ENCODE measurements at regions not wholly inside any gene's neighbourhood (a gene's known extent, or its start where the extent isn't known, plus 50 kb on each side); places are given as distances from the start of the nearest gene placed in this dataset.

DNA sequence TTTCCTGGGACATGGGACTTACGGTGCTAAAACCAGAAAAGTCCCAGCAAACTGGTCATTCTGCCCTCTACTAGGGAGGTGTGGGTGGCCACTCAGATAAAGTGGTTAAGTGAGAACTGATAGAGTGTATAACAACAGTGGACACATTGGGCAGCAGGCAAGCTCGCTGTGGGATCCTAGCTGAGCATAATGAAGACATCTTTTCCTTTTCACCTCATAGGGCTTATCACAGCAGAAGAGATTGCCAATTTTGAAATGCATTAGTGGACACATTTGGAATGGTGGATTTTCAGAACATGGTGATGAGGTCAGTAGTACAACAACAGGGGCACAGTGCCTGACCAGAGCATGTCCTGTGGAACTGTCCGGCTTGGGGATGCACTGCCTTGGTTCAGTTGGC is 477.1 kb upstream of the KIF2A start:
- DNase-seq (ENCODE audit: low read depth) = no peak
- TF ChIP-seq, protein P1, sequence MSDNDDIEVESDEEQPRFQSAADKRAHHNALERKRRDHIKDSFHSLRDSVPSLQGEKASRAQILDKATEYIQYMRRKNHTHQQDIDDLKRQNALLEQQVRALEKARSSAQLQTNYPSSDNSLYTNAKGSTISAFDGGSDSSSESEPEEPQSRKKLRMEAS (IDR thresholded peaks at IDR 0.05; ENCODE audit: low read depth, low read length) = no peak
- no peak for TF ChIP-seq MYC (IDR thresholded peaks at IDR 0.05; ENCODE audit: low read depth, low read length)
- no peak for TF ChIP-seq POLR2A (IDR thresholded peaks at IDR 0.05; ENCODE audit: extremely low read depth, insufficient read length)
- TF ChIP-seq, protein P2, sequence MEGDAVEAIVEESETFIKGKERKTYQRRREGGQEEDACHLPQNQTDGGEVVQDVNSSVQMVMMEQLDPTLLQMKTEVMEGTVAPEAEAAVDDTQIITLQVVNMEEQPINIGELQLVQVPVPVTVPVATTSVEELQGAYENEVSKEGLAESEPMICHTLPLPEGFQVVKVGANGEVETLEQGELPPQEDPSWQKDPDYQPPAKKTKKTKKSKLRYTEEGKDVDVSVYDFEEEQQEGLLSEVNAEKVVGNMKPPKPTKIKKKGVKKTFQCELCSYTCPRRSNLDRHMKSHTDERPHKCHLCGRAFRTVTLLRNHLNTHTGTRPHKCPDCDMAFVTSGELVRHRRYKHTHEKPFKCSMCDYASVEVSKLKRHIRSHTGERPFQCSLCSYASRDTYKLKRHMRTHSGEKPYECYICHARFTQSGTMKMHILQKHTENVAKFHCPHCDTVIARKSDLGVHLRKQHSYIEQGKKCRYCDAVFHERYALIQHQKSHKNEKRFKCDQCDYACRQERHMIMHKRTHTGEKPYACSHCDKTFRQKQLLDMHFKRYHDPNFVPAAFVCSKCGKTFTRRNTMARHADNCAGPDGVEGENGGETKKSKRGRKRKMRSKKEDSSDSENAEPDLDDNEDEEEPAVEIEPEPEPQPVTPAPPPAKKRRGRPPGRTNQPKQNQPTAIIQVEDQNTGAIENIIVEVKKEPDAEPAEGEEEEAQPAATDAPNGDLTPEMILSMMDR (IDR thresholded peaks at IDR 0.05; ENCODE audit: low read depth, low read length) = no peak
- no peak overlapping the region for H3K4me3 ChIP-seq (ENCODE audit: low read depth, low read length)

DNA sequence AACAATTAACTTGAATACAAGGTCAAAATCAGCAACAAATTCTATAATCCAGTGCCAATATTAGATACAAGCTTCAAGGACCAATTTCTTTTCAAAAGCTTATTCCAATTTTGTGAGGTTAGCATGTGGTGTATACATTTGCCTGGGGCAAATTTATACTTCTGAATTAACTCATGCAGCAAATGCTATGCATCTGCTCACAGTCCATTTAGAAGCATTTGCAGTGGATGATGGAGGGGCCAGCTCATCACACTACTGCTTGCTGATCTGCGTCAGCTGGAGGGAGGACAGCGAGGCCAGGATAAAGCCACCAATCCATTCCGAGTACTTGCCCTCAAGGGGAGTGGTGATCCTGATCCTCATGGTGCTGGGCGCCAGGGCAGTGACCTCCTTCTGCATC is 474.3 kb upstream of the KIF2A start:
- TF ChIP-seq, protein P2 (IDR thresholded peaks at IDR 0.05; ENCODE audit: low read depth, low read length) = no peak
- TF ChIP-seq, protein P1 (IDR thresholded peaks at IDR 0.05; ENCODE audit: low read depth, low read length) = no peak
- TF ChIP-seq POLR2A (IDR thresholded peaks at IDR 0.05; ENCODE audit: extremely low read depth, insufficient read length) = no peak
- TF ChIP-seq MYC (IDR thresholded peaks at IDR 0.05; ENCODE audit: low read depth, low read length) = no peak
- no peak overlapping the region for H3K4me3 ChIP-seq (ENCODE audit: low read depth, low read length)
- no peak for DNase-seq (ENCODE audit: low read depth)

DNA sequence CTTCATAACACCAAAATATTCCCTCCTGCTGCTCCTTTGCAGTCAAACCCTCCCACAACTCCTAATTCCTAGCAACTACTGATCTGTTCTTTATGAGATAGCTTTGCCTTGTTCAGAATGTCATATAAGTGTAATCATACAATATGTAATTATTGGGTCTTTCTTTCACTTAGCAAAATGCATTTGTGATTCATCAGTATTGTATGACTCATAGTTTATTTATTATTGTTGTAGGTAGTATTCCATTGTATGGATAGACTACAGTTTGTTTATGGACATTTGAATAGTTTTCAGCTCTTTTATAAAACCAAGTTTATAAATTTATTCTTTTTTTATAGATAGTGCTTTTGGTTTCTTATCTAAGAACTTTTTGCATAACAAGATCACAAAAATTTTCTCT is 468.2 kb upstream of the KIF2A start:
- DNase-seq (ENCODE audit: low read depth) = no peak
- TF ChIP-seq POLR2A (IDR thresholded peaks at IDR 0.05; ENCODE audit: extremely low read depth, insufficient read length) (no peak), MYC (IDR thresholded peaks at IDR 0.05; ENCODE audit: low read depth, low read length) (no peak)
- TF ChIP-seq, protein P1 (IDR thresholded peaks at IDR 0.05; ENCODE audit: low read depth, low read length) = no peak
- TF ChIP-seq, protein P2 (IDR thresholded peaks at IDR 0.05; ENCODE audit: low read depth, low read length) = no peak
- no peak overlapping the region for H3K4me3 ChIP-seq (ENCODE audit: low read depth, low read length)

DNA sequence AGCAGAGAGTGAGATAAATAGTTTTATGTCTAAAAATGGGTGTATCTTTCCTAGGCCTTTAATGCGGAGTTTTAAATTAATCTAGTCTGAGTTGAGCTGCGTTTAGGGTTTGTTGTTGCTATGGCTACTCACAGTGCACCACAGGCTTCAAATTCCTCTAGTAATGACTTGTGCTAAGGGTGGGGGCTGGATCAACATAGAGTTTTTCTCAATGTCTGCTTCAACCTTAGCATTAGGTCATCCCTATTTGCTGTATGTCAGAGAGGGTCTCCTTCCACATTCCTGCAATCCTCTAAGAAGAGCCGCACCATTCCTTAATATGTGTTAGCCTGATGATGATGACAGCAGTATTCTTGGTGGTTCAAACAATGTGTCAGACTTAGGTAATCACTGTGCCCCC is 465.6 kb upstream of the KIF2A start:
- no peak overlapping the region for H3K4me3 ChIP-seq (ENCODE audit: low read depth, low read length)
- TF ChIP-seq, protein P2 (IDR thresholded peaks at IDR 0.05; ENCODE audit: low read depth, low read length) = no peak
- TF ChIP-seq POLR2A (IDR thresholded peaks at IDR 0.05; ENCODE audit: extremely low read depth, insufficient read length) (no peak), MYC (IDR thresholded peaks at IDR 0.05; ENCODE audit: low read depth, low read length) (no peak)
- TF ChIP-seq, protein P1 (IDR thresholded peaks at IDR 0.05; ENCODE audit: low read depth, low read length) = no peak
- DNase-seq (ENCODE audit: low read depth) = no peak

DNA sequence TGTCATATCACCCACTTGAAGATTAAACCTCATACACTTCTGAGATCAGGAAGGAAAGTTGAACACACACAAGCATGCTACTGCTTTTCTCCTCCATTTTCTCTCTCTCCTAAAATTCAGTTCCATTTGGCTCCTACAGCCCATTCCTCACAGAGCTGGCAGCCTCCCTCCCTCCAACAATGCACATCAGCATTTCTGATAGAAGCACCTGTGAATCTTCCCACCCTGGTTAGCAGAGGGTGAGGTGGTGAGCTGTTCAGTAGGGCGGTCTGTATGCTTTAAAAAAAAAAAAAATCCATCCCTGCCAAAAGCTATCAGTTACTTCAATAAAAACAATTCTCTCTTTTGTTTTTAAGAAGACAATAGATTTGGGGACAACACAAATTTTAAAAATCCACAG is 463.2 kb upstream of the KIF2A start:
- no peak overlapping the region for H3K4me3 ChIP-seq (ENCODE audit: low read depth, low read length)
- TF ChIP-seq, protein P1 (IDR thresholded peaks at IDR 0.05; ENCODE audit: low read depth, low read length) = no peak
- TF ChIP-seq MYC (IDR thresholded peaks at IDR 0.05; ENCODE audit: low read depth, low read length) = no peak
- TF ChIP-seq, protein P2 (IDR thresholded peaks at IDR 0.05; ENCODE audit: low read depth, low read length) = no peak
- no peak for TF ChIP-seq POLR2A (IDR thresholded peaks at IDR 0.05; ENCODE audit: extremely low read depth, insufficient read length)
- no peak for DNase-seq (ENCODE audit: low read depth)

DNA sequence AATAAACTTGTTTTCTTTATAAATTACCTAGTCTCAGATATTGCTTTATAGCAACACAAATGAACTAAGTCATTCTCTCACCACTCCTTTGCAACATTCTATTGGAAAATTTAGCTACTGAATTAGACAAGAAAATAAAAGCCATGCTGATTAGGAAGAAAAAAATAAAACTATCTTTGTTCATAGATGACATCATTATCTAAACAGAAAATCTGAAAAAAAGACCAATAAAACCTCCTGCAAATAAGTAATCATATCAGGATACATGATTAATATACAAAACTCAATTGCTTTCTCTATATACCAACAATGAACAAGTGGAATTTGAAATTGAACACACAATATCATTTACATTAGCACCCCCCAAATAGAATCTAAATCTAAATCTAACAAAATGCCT is 455.3 kb upstream of the KIF2A start:
- DNase-seq (ENCODE audit: low read depth) = no peak
- TF ChIP-seq MYC (IDR thresholded peaks at IDR 0.05; ENCODE audit: low read depth, low read length) (no peak), POLR2A (IDR thresholded peaks at IDR 0.05; ENCODE audit: extremely low read depth, insufficient read length) (no peak)
- TF ChIP-seq, protein P1 (IDR thresholded peaks at IDR 0.05; ENCODE audit: low read depth, low read length) = no peak
- TF ChIP-seq, protein P2 (IDR thresholded peaks at IDR 0.05; ENCODE audit: low read depth, low read length) = no peak
- H3K4me3 ChIP-seq (ENCODE audit: low read depth, low read length) = no peak overlapping the region

All from NB4 (cell line).